Renal pelvis (tissue), 1 donor: ENCODE measurements at regions not wholly inside any gene's neighbourhood (a gene's known extent, or its start where the extent isn't known, plus 50 kb on each side); places are given as distances from the start of the nearest gene placed in this dataset.

Source experiments
- DNase-seq: peaks from one replicate; pipeline ENCODE4 v3.0.0-alpha.2; 2013

DNA sequence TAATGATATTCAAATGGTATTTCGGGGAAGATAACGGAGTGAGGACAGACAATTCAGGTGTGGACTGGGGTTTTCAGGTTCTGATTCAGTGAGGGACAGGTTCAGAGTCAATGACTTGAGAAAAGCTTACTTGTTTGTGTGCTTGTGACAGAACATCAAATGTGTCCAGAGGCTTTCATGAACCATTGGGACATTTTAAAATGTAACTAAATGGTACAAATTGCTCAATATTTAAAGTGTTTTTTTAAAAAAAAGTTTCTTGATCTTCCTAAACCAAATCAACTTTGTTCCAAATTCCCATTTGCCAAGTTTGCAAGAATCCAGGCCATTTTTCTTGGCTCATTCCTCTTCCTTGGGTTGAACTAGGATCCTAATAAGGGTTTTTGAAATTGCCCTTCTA, 59.4 kb upstream of the BZW1 start:
- DNase-seq, result no peak

GRCh38 chr2:200752835-200753234, 58.9 kb upstream of the BZW1 start:
- no peak for DNase-seq

DNA sequence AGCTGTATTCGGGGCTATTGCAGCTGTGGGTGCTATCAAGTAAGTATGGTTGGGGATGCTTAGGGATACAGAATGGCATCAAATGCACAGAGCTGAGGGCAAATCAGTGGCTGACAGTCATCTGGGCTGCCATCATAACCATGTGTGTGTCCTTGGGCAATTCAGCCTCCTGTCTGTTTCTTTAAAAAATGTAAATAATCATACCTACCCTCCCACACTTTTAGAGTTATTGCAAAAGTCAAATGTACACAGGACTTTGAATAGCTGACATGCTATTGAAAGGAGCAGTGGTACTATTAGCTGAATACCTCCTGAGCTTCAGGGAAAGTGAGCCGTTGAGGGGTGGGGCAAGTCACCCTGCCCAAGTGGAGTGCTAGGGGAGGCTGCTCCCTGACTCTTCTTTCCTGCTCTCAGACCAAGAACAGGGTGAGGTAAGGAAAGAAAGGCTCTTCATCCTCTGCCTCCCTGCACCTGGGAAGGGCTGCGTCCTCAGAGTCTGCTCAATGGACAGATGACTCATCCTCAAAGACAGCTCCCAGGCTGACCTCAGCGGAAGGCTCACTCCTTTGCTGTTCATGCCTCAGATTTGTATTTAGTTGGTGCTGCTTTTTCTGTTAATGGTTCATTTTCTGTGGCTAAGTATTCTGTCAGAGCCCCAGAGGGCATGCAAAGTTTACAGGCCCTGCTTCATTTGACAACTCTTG, 54.9 kb upstream of the BZW1 start:
- no peak for DNase-seq

- no peak for DNase-seq
These were observed 54.3 kb upstream of the BZW1 start for GRCh38 chr2:200757399-200757798.

DNA sequence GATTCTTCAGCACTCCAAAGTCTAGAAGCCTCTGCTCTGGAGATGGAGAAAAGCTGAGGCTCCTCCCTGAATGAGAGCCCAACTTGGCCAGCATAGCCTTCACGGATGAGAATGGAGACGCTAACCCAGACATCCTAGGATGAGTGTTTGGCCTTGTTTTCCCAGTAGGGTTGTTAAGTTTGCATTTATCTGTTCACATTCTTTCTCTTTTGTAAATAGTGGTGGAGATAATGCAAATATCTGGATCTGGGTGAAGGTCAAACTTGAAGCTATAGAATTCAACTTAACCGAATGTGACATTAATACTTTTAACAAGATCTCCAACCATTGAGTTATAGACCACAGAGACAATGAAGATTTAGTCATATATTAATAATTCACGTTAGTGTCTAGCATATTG, 53.4 kb upstream of the BZW1 start:
- no peak for DNase-seq

- DNase-seq, result no peak
These were observed 50.4 kb upstream of the BZW1 start for GRCh38 chr2:200761266-200761665.
